H1 (cell line): ENCODE measurements at regions not wholly inside any gene's neighbourhood (a gene's known extent, or its start where the extent isn't known, plus 50 kb on each side); places are given as distances from the start of the nearest gene placed in this dataset.

Source experiments
- CTCF ChIA-PET: fragments of 300-600 bp; sonication (Branson Sonifier 250); formaldehyde crosslinking; loops from one replicate; lab custom pipeline; 2021; ENCODE audit not compliant: partially characterized antibody; lab: Charles Lee
- POLR2A ChIA-PET: fragments of 300-600 bp; sonication (Branson Sonifier 250); formaldehyde crosslinking; loops from one replicate; lab custom pipeline; 2021; ENCODE audit warnings: inconsistent platforms; ENCODE audit not compliant: partially characterized antibody; lab: Charles Lee
- DNase-seq, 2 experiments: peaks; one replicate each; pipeline versions ENCODE4 v3.0.0 to v3.0.0-alpha.2; 2010 to 2022; ENCODE audit warnings: low spot score in 2 of 2, low read depth in 1 of 2, mixed read lengths in 1 of 2
- FAIRE-seq: peaks from 2 replicates; lab custom pipeline; 2011; peaks lifted over from hg19 to GRCh38; lab: Jason Lieb, UNC
- H2AFZ ChIP-seq: 2 replicates; pipeline ENCODE4 v1.8.1; 2012; ENCODE audit warnings: low read length, inconsistent platforms
- H2AK5ac ChIP-seq: 2 replicates; pipeline ENCODE4 v1.6.1; 2013; ENCODE audit warnings: low read depth, low read length
- H2BK120ac ChIP-seq: replicated peaks from 2 replicates; pipeline ENCODE3; 2013; ENCODE audit warnings: low read depth, low read length, inconsistent platforms
- H2BK12ac ChIP-seq: 2 replicates; pipeline ENCODE4 v1.6.1; 2013; ENCODE audit warnings: low read depth, low read length
- H2BK15ac ChIP-seq: 2 replicates; pipeline ENCODE4 v1.6.1; 2013; ENCODE audit warnings: low read length
- H2BK20ac ChIP-seq: 2 replicates; pipeline ENCODE4 v1.6.1; 2013; ENCODE audit warnings: low read length
- H2BK5ac ChIP-seq: 2 replicates; pipeline ENCODE4 v1.6.1; 2013; ENCODE audit warnings: low read depth, low read length
- H3K14ac ChIP-seq: 2 replicates; pipeline ENCODE4 v1.6.1; 2013; ENCODE audit warnings: inconsistent platforms; ENCODE audit not compliant: insufficient read length
- H3K18ac ChIP-seq: 2 replicates; pipeline ENCODE4 v1.6.1; 2013; ENCODE audit warnings: low read length; ENCODE audit errors: extremely low read depth
- H3K23ac ChIP-seq: 2 replicates; pipeline ENCODE4 v1.6.1; 2013; ENCODE audit warnings: inconsistent platforms; ENCODE audit not compliant: insufficient read length
- H3K23me2 ChIP-seq: 2 replicates; pipeline ENCODE4 v1.6.1; 2013; ENCODE audit warnings: low read depth, low read length
- H3K27ac ChIP-seq: 2 replicates; pipeline ENCODE4 v1.6.1; 2011; ENCODE audit warnings: low read depth, low read length, inconsistent platforms
- H3K27me3 ChIP-seq, 4 experiments: replicated peaks in 1 of 4; 1 replicate in 1 of 4; 2 replicates in 3 of 4; pipeline versions ENCODE4 v1.6.1 to v1.8.1; 2011 to 2013; ENCODE audit warnings: low read length in 3 of 4, mild to moderate bottlenecking in 3 of 4, inconsistent platforms in 2 of 4, mixed read lengths in 2 of 4, moderate library complexity in 1 of 4; ENCODE audit not compliant: control insufficient read depth in 3 of 4, insufficient read depth in 3 of 4; ENCODE audit errors: extremely low read depth in 1 of 4
- H3K36me3 ChIP-seq, 4 experiments: 2 replicates each; pipeline versions ENCODE4 v1.6.1 to v1.8.1; 2011 to 2013; ENCODE audit warnings: mild to moderate bottlenecking in 4 of 4, low read length in 3 of 4, moderate library complexity in 2 of 4, control low read depth in 1 of 4, inconsistent platforms in 1 of 4; ENCODE audit not compliant: insufficient read depth in 4 of 4, control insufficient read depth in 2 of 4
- H3K4ac ChIP-seq: replicated peaks from 2 replicates; pipeline ENCODE3; 2013; ENCODE audit warnings: low read length, low read depth, mixed read lengths, inconsistent platforms; ENCODE audit not compliant: insufficient read length
- H3K4me1 ChIP-seq, 4 experiments: replicated peaks in 1 of 4; 1 replicate in 1 of 4; 2 replicates in 3 of 4; pipeline versions ENCODE4 v1.6.1 to v1.8.1; 2011 to 2013; ENCODE audit warnings: low read length in 3 of 4, inconsistent platforms in 2 of 4, mixed read lengths in 1 of 4; ENCODE audit not compliant: insufficient read depth in 4 of 4, control insufficient read depth in 3 of 4
- H3K4me2 ChIP-seq, 2 experiments: 2 replicates each; pipeline versions ENCODE4 v1.6.1 to v1.8.1; 2011 to 2013; ENCODE audit warnings: low read depth in 2 of 2, low read length in 2 of 2, control low read depth in 1 of 2, inconsistent platforms in 1 of 2, mild to moderate bottlenecking in 1 of 2; ENCODE audit not compliant: insufficient read depth in 1 of 2
- H3K4me3 ChIP-seq, 4 experiments: fragments of 200-600, 300-600 bp in 1 of 4; sonication (generic), shearing (Covaris generic), sonication (Bioruptor Twin) in 1 of 4; 2 replicates each; pipeline versions ENCODE4 v1.5.1 to v1.8.1; 2011 to 2016; ENCODE audit warnings: low read length in 4 of 4, low read depth in 3 of 4, control low read depth in 2 of 4, inconsistent platforms in 2 of 4, mild to moderate bottlenecking in 2 of 4, mixed read lengths in 1 of 4, moderate library complexity in 1 of 4; ENCODE audit not compliant: insufficient read depth in 2 of 4; ENCODE audit errors: extremely low read depth in 1 of 4
- H3K56ac ChIP-seq: replicated peaks from 2 replicates; pipeline ENCODE3; 2013; ENCODE audit warnings: low read depth, mild to moderate bottlenecking, mixed read lengths, low read length, inconsistent platforms; ENCODE audit not compliant: insufficient read length
- H3K79me1 ChIP-seq: 2 replicates; pipeline ENCODE4 v1.6.1; 2013; ENCODE audit warnings: low read depth, low read length, control low read depth
- H3K79me2 ChIP-seq, 2 experiments: 2 replicates each; pipeline versions ENCODE4 v1.6.1 to v1.8.1; 2012 to 2013; ENCODE audit warnings: low read length in 2 of 2, mild to moderate bottlenecking in 2 of 2, inconsistent platforms in 1 of 2; ENCODE audit not compliant: insufficient read depth in 2 of 2, control insufficient read depth in 1 of 2
- H3K9ac ChIP-seq, 4 experiments: replicated peaks in 1 of 4; 1 replicate in 1 of 4; 2 replicates in 3 of 4; pipeline versions ENCODE4 v1.6.1 to v1.8.1; 2011 to 2013; ENCODE audit warnings: low read depth in 3 of 4, low read length in 3 of 4, control low read depth in 2 of 4, mild to moderate bottlenecking in 2 of 4, moderate library complexity in 2 of 4, inconsistent platforms in 1 of 4; ENCODE audit errors: extremely low read depth in 1 of 4
- H3K9me3 ChIP-seq, 2 experiments: 2 replicates each; pipeline versions ENCODE4 v1.6.1 to v1.8.1; 2012 to 2013; ENCODE audit warnings: mild to moderate bottlenecking in 2 of 2, moderate library complexity in 2 of 2, control low read depth in 1 of 2, inconsistent platforms in 1 of 2, low read depth in 1 of 2, low read length in 1 of 2, mixed read lengths in 1 of 2; ENCODE audit not compliant: insufficient read depth in 2 of 2
- H4K20me1 ChIP-seq, 2 experiments: replicated peaks in 1 of 2; 2 replicates each; pipeline versions ENCODE3 to v1.8.1; 2011 to 2013; ENCODE audit warnings: inconsistent platforms in 2 of 2, low read length in 2 of 2, mild to moderate bottlenecking in 1 of 2; ENCODE audit not compliant: insufficient read depth in 2 of 2, control insufficient read depth in 1 of 2
- H4K5ac ChIP-seq: 2 replicates; pipeline ENCODE4 v1.6.1; 2013; ENCODE audit warnings: low read length, low read depth, mixed read lengths, inconsistent platforms; ENCODE audit not compliant: insufficient read length
- H4K8ac ChIP-seq: 2 replicates; pipeline ENCODE4 v1.8.0; 2013; ENCODE audit warnings: mild to moderate bottlenecking, moderate library complexity, low read length, inconsistent platforms; ENCODE audit not compliant: insufficient read depth; ENCODE audit errors: extremely low read depth
- H4K91ac ChIP-seq: replicated peaks from 2 replicates; pipeline ENCODE3; 2013; ENCODE audit warnings: low read length, mixed read lengths, inconsistent platforms; ENCODE audit not compliant: insufficient read length
- BCL11A ChIP-seq, 2 experiments: IDR thresholded peaks; one replicate each; pipeline ENCODE4 v1.6.1; 2011; ENCODE audit warnings: low read depth in 2 of 2, low read length in 2 of 2, mild to moderate bottlenecking in 2 of 2
- CBX8 ChIP-seq: fragments of 300-800, 300-1000 bp; sonication (generic); IDR thresholded peaks from 2 replicates; pipeline ENCODE4 v1.7.1; 2016; ENCODE audit warnings: low read depth, low read length, borderline replicate concordance
- E2F6 ChIP-seq: IDR thresholded peaks from 2 replicates; pipeline ENCODE4 v1.6.1; 2012; ENCODE audit warnings: inconsistent platforms
- FOSL1 ChIP-seq: IDR thresholded peaks from 2 replicates; pipeline ENCODE4 v1.6.1; 2011; ENCODE audit warnings: mild to moderate bottlenecking, low read depth, low read length, moderate library complexity; ENCODE audit not compliant: insufficient read depth
- GTF2F1 ChIP-seq: IDR thresholded peaks from 2 replicates; pipeline ENCODE4 v1.6.1; 2012; ENCODE audit warnings: low read depth, low read length, improper control_type of control experiment, borderline replicate concordance
- HDAC2 ChIP-seq, 2 experiments: fragments of 300-600 bp in 1 of 2; sonication (generic) in 1 of 2; IDR thresholded peaks; 2 replicates each; pipeline ENCODE4 v1.6.1; 2011 to 2012; ENCODE audit warnings: low read depth in 2 of 2, low read length in 2 of 2, mild to moderate bottlenecking in 2 of 2, moderate library complexity in 2 of 2, borderline replicate concordance in 1 of 2, inconsistent platforms in 1 of 2
- KDM1A ChIP-seq: fragments of 200-600, 300-600 bp; sonication (generic); IDR thresholded peaks from 2 replicates; pipeline ENCODE4 v1.7.1; 2016; ENCODE audit warnings: mild to moderate bottlenecking, low read length, borderline replicate concordance
- KDM5A ChIP-seq: fragments of 200-600 bp; IDR thresholded peaks from 2 replicates; pipeline ENCODE4 v1.7.1; 2012; ENCODE audit warnings: mild to moderate bottlenecking, low read length, inconsistent platforms, mixed read lengths
- RXRA ChIP-seq: IDR thresholded peaks from 2 replicates; pipeline ENCODE4 v1.6.1; 2011; ENCODE audit warnings: low read depth, mild to moderate bottlenecking, low read length, moderate library complexity; ENCODE audit not compliant: insufficient read depth
- TAF1 ChIP-seq: IDR thresholded peaks from 2 replicates; pipeline ENCODE4 v1.6.1; 2011; ENCODE audit warnings: mild to moderate bottlenecking, low read depth, low read length
- WGBS, 2 experiments: shearing (Covaris generic) in 1 of 2; methylation state at CpG; one replicate each; pipeline versions ENCODE4 v1.1.6 to v1.1.7; 2013 to 2015; ENCODE audit warnings: low lambda C conversion rate in 2 of 2, mixed read lengths in 2 of 2, inconsistent platforms in 1 of 2, low coverage in 1 of 2, missing lambda C conversion rate in 1 of 2; ENCODE audit not compliant: insufficient replicate concordance in 2 of 2, insufficient coverage in 1 of 2, insufficient read length in 1 of 2; ENCODE audit errors: extremely low coverage in 1 of 2, missing lambda C conversion rate in 1 of 2; 5-methylcytosine and 5-hydroxymethylcytosine counted together
- TF ChIP-seq, protein P1 (sequence below), 3 experiments: IDR thresholded peaks; 1 replicate in 2 of 3; 2 replicates in 1 of 3; pipeline versions ENCODE4 v1.5.1 to v1.6.1; 2011; ENCODE audit warnings: low read length in 3 of 3, mild to moderate bottlenecking in 3 of 3, inconsistent platforms in 2 of 3, low read depth in 1 of 3, moderate library complexity in 1 of 3; ENCODE audit not compliant: insufficient read depth in 1 of 3; ENCODE audit errors: control extremely low read depth in 1 of 3

DNA sequence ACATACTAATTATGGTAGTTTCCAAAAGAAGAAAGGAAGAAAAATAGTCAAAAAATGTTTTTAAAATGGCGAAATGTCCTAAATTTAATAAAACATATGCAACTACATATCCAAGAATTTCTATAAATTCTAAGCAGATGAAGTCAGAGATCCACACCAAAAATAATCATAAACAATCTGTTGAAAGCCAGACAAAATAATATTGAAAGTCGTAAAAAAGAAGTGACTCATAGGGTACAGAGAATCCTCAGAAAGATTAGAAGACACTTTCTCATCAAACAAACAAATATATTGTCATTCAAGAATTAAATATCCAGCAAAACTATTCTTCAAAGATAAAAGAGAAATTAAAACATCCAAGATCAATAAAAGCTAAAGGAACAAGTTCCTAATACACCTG lies 281.4 kb upstream of the ZNF804A start:
- no peak overlapping the region for H3K14ac ChIP-seq
- H4K91ac ChIP-seq: no peak overlapping the region
- no peaks in the 10 kb centered on the region for H3K79me2 ChIP-seq
- no peaks in the 10 kb centered on the region for H3K36me3 ChIP-seq
- DNase-seq (no peak), FAIRE-seq (no peak)
- no peak overlapping the region for H2AK5ac ChIP-seq
- H2BK20ac ChIP-seq: no peak overlapping the region
- no peak overlapping the region for H3K4me3 ChIP-seq
- H3K27me3 ChIP-seq: no peaks in the 10 kb centered on the region
- no peaks in the 10 kb centered on the region; the same call in 1 of the 2 replicates for H3K23me2 ChIP-seq
- no peaks in the 10 kb centered on the region for H3K4me1 ChIP-seq
- H3K27ac ChIP-seq: no peak overlapping the region
- H3K56ac ChIP-seq: no peak overlapping the region
- no peak overlapping the region for H3K23ac ChIP-seq
- ChIA-PET POLR2A (no interaction called here), CTCF (no interaction called here)
- H2BK12ac ChIP-seq: no peak overlapping the region
- no peak overlapping the region for H2BK15ac ChIP-seq
- H2BK5ac ChIP-seq: no peak overlapping the region
- H3K4ac ChIP-seq: no peak overlapping the region
- no peaks in the 10 kb centered on the region for H3K79me1 ChIP-seq
- no peaks in the 10 kb centered on the region for H4K20me1 ChIP-seq
- H2BK120ac ChIP-seq: no peak overlapping the region
- H4K8ac ChIP-seq: no peak overlapping the region
- no peak overlapping the region for H3K9ac ChIP-seq
- WGBS, 2 experiments: 84% methylated on average over 2 of the region's 2 CpGs; no CpG with 5 or more reads in 1 of the 2 experiments
- no peak overlapping the region for H4K5ac ChIP-seq
- H3K9me3 ChIP-seq: no peaks in the 10 kb centered on the region
- H3K18ac ChIP-seq: no peak overlapping the region
- H3K4me2 ChIP-seq: no peak overlapping the region
- no peak overlapping the region for H2AFZ ChIP-seq
- TF ChIP-seq CBX8: no peak
- TF ChIP-seq GTF2F1: no peak
- no peak for TF ChIP-seq RXRA
- TF ChIP-seq, protein P1, sequence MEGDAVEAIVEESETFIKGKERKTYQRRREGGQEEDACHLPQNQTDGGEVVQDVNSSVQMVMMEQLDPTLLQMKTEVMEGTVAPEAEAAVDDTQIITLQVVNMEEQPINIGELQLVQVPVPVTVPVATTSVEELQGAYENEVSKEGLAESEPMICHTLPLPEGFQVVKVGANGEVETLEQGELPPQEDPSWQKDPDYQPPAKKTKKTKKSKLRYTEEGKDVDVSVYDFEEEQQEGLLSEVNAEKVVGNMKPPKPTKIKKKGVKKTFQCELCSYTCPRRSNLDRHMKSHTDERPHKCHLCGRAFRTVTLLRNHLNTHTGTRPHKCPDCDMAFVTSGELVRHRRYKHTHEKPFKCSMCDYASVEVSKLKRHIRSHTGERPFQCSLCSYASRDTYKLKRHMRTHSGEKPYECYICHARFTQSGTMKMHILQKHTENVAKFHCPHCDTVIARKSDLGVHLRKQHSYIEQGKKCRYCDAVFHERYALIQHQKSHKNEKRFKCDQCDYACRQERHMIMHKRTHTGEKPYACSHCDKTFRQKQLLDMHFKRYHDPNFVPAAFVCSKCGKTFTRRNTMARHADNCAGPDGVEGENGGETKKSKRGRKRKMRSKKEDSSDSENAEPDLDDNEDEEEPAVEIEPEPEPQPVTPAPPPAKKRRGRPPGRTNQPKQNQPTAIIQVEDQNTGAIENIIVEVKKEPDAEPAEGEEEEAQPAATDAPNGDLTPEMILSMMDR (IDR thresholded peaks at IDR 0.05; ENCODE audit: control extremely low read depth in 1 of 3, insufficient read depth in 1 of 3, low read depth in 1 of 3, low read length in 3 of 3): no peak
- no peak for TF ChIP-seq KDM1A
- TF ChIP-seq HDAC2 (IDR thresholded peaks at IDR 0.05; ENCODE audit: borderline replicate concordance in 1 of 2, low read depth in 2 of 2, low read length in 2 of 2): no peak
- no peak for TF ChIP-seq FOSL1
- no peak for TF ChIP-seq TAF1
- TF ChIP-seq KDM5A: no peak
- no peak for TF ChIP-seq BCL11A (IDR thresholded peaks at IDR 0.05; ENCODE audit: low read depth in 2 of 2, low read length in 2 of 2)
- no peak for TF ChIP-seq E2F6
